Panc1 (cell line): ENCODE measurements at regions not wholly inside any gene's neighbourhood (a gene's known extent, or its start where the extent isn't known, plus 50 kb on each side); places are given as distances from the start of the nearest gene placed in this dataset.

ENCODE experiments used
- CTCF ChIP-seq: fragments of 450-650 bp; IDR thresholded peaks from 2 replicates; pipeline ENCODE4 v1.5.1; 2017; ENCODE audit warnings: mild to moderate bottlenecking
- POLR2AphosphoS5 ChIP-seq: IDR thresholded peaks from 2 replicates; pipeline ENCODE4 v1.6.1; 2012; ENCODE audit warnings: mild to moderate bottlenecking, low read depth, low read length, moderate library complexity
- REST ChIP-seq, 2 experiments: IDR thresholded peaks; 2 replicates each; pipeline ENCODE4 v1.6.1; 2011 to 2012; ENCODE audit warnings: low read depth in 2 of 2, control low read depth in 1 of 2, low read length in 1 of 2, mild to moderate bottlenecking in 1 of 2, moderate library complexity in 1 of 2; ENCODE audit not compliant: insufficient read depth in 1 of 2

- TF ChIP-seq CTCF (no peak), REST (IDR thresholded peaks at IDR 0.05; ENCODE audit: insufficient read depth in 1 of 2, low read depth in 2 of 2, low read length in 1 of 2) (no peak), POLR2AphosphoS5 (no peak)
These were observed 125.3 kb upstream of the CHRNA7 start for GRCh38 chr15:31905054-31905453.
